CD4-positive, alpha-beta T cell treated with Interleukin-6 at 100 ng/mL for 8 hours (primary cell): ENCODE measurements at regions not wholly inside any gene's neighbourhood (a gene's known extent, or its start where the extent isn't known, plus 50 kb on each side); places are given as distances from the start of the nearest gene placed in this dataset.
A peak's percentile ranks its signal among the peaks of the same experiment; 100 is the strongest.
"Not testable (repeated sequence)": the region's sequence is repeated elsewhere in the genome, so short reads cannot be mapped to it uniquely, and the experiment has no call there.

ENCODE experiments used
- DNase-seq: peaks from one replicate; pipeline ENCODE4 v3.0.0-alpha.2; 2020; ENCODE audit warnings: mixed read lengths, low spot score

- DNase-seq = not testable (repeated sequence)
Measured at GRCh38 chr20:25798174-25798993, 101.7 kb upstream of the ZNF337 start.

DNA sequence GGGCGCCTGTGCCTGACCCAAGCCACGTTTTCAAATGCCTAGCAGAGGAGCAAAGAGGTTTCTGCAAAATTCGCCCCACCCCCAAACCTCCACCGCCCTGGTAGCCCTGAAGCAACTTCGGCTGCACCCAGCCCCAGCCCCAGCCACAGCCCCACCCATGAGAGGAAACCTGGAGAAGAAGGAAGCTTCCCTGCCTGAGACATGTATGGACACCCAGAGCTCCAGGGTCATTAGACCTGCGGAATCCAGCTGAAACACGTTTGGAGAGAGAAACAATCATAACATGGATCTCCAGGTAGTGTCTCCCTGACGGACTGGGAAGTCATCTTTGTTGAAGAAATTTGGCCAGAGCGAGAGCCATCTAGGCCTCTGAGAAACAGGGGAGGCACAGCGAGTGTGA, 100.4 kb upstream of the ZNF337 start:
- DNase-seq = not testable (repeated sequence)

DNA sequence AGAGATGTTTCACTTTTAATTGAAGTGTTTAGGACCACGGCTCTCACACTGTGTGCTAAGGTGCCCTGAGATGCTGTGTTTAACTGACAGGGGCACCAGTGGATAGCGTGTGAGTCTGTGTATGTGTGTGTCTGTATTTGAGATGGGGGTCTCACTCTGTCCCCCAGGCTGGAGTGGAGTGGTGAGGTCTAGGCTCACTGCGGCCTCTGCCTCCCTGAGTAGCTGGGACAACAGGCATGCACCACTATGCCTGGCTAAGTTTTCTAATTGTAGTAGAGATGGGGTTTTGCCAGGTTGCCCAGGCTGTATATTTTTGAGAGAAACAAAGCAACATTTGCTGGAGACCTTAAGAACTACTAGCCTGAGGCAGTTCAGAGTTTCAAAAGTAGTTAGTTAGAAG, 80.6 kb upstream of the ZNF337 start:
- not testable (repeated sequence) for DNase-seq

DNA sequence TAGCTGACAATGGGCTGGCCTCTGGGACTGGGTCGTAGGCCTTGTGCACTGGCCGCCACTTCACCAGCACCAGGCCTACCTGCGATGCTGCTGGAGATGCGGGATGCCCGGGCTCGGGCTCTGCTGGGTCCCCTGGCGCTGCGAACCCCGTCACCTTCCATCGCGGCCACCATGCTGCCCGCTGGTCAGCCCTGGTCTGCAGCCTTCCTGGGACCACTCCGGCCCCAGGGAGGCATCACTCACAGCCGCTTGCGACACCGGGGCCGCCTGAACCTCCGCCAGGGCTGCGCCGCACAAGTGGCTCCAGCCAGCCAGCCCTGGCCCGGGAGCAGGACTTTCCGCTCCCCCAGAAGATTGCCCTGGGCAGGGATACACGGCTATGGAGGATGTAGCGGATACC, 78.1 kb upstream of the ZNF337 start:
- DNase-seq = not testable (repeated sequence)

- not testable (repeated sequence) for DNase-seq
Measured at GRCh38 chr20:25774203-25774602, 77.5 kb upstream of the ZNF337 start.

- not testable (repeated sequence) for DNase-seq
Measured at GRCh38 chr20:25772437-25772836, 75.8 kb upstream of the ZNF337 start.

DNA sequence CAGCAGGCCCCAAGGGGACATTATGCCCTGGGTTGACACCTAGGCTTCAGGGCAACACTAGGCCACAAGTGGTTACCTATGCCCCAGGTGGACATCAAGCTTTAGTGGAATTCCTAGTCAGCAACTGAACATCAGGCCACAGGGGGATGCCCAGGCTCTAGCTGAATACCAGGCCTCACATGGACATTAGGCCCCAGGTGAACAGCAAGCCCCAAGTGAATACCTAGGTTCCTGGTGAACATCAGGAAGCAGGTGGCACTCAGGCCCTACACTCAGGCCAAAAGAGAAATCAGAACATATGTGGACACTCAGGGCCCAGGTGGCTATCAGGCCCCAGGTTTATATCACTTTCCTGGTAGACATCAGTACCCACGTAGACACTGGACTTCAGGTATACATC, 75.2 kb upstream of the ZNF337 start:
- not testable (repeated sequence) for DNase-seq

GRCh38 chr20:25761596-25761995, 64.9 kb upstream of the ZNF337 start:
- no peak for DNase-seq

DNA sequence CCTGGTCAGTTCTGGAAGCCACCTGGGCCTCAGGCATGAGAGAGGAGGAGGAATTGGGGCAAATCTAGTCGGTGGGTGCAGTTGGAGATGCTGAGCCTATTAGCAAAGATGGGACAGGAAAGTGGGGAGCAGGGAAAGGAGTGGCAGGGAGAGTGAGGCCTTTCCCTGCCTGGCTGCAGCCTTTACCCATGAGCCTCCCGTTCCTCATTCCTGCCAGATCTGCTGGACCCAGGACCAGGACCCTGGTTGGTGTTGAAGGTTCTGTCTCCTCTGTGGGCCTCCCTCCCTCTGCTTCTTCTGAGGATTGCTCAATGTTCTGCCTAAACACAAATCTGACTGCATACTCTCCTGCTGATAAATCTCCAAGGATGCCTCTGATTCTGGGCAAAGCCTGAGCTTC, 64.4 kb upstream of the ZNF337 start:
- DNase-seq = not testable (repeated sequence)

DNA sequence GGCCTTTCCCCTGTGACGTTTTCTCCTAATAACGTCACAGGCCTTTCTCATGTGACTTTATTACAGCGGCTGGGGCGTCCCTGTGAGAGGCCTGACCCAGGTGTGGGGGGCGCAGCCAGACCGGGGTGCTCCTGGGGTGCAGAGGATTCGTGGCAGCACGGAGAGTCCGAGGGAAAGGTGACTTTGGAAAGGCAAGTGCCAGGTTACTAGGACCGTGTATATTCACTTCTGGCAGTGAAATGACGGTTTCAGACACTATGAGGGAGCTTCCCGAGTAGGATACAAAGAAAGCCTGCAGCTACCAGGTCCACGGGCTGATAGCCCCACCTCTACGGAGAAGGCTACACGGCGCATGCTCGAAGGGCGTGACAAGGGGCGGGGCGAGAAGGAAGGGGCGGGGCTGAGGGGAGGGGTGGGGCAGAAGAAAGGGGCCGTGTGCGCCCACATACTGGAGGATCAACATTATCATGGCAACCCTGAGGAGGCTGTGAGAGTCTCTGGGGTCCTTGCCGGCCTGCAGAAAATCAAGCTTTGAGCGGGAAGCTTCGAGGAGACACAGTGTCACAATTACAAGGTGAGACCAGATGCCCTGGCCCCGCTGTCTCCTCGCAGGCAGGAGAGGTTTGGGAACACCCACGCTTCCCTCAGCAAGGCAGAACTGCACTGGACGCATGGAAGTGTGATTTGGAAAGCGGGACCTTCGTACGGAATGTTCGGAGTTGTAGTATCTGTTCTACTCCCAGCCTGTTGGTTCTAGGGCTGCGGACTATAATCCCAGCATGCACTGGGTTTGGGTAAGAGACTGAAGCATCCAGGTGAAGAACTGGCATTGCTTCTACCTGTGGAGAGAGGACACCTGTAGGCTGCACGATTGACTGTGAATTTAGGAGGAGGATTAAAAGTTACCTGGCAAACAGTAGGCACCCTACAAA, 54.4 kb upstream of the ZNF337 start:
- peak; percentile 67 for DNase-seq

- DNase-seq = no peak
Measured at GRCh38 chr20:25750220-25750764, 53.6 kb upstream of the ZNF337 start.

GRCh38 chr20:25749649-25750048, 53.0 kb upstream of the ZNF337 start:
- DNase-seq = no peak
